T-helper 9 cell (primary cell): ENCODE measurements at regions not wholly inside any gene's neighbourhood (a gene's known extent, or its start where the extent isn't known, plus 50 kb on each side); places are given as distances from the start of the nearest gene placed in this dataset.

ENCODE experiments used
- DNase-seq: peaks from one replicate; pipeline ENCODE4 v3.0.0-alpha.2; 2020

DNA sequence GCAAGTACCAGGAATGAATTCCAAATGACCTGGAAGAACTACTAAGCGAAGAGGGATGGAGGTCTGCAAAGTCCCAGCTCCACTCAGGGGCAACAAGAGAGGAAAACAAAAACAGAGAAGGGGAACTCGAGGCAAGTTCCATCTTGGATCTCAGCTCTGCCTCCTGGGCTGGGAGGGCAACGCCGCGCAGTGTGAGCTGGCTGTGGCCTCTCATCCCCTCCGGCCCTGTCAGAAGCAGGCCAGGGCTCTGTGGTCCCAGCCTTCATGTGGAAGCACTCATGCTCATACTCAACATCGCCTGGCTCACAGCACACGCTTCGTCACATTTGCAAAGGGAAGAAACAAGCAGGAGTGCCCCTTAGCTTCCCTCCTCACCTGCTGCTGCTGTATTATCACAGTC, 627.9 kb upstream of the MGMT start:
- DNase-seq = no peak

DNA sequence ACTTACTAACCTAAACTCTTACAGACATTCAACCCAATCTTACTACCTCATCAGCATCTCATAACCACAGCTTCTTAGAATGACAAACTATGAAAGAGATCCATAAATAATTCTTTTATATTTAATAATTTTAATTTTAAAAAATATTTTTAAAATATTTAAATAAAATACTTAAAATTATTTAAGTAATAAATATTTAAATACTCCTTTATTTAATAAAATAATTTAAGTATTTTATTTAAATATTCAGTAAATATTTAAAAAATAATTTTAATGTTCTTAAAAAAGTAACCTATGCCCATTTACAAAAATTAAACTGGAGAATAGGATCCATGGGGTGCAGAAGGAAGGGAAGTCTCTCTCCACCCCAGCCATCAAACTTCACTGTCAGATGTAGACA, 627.3 kb upstream of the MGMT start:
- DNase-seq = no peak

DNA sequence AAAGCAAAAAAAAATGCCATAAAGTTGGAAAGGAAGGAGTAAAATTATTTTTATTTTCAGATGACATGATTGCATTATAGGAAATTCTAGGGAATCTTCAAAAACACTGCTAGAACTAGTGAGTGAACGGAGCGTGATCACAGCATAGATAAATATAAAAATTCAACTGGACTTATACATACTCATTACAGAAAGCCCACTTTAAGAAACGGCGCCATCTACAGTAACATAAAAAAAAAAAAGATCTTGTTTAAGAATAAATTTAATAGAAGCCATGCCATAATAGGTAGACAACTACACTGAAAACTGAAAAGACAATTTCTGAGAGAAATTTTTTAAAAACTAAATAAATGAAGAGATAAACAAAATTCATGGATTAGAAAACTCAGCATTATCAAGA, 623.1 kb upstream of the MGMT start:
- no peak for DNase-seq

DNA sequence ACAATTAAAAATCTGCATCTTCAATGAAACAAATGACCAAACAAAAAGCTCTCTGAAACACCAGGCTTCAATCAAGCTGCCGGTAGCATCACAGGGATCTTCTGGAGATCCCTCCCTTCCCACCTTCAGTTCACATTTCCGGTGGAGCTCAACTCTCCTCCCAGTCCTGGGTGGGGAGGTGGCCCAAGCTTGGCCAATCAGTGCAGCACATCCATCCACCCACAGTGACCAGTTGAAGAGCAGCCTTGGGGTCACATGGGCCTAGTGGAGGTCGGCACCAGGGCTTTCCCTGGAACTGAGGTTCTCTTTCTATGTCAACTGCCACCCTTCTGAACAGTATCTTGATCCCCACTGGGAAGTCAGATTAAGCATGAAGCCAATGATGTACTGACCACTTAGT, 620.1 kb upstream of the MGMT start:
- DNase-seq = no peak

DNA sequence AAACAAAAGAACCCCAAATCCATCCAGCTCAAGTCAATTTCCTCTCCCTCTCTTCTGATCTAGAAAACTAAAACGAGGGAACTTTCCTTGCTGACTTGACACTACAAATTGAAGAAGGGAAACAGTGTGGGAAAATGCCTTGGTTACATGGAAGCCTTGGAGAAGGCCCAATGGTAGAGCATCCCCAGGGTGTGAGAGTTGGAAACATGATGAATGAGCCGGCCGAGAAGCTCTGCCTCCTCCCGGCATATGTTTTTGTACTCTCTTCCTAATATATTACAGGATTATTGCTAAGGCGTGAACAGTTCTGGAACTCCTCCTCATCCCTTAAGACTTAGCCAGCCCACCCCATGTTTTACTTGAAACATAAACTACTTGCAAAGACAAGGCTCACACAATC, 618.2 kb upstream of the MGMT start:
- DNase-seq = no peak

DNA sequence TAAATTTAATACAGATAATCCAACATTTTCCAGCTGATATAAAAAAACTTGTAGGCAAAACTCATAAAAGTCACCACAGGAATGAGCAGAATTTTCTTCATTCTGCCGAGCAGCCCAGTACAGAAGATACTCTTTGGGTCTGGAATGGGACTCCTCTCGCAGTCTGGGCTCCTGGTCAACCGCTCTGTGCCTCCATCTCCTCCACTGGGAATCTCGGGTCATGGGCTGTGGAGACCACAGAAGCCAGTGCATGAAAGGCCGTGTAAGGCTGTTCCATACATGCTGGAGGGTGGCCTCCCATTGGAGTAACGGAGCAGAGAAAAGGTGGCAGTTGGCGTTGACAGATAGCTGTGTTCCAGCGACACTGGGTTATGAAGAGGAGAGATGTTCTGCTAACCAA, 616.4 kb upstream of the MGMT start:
- DNase-seq = no peak

DNA sequence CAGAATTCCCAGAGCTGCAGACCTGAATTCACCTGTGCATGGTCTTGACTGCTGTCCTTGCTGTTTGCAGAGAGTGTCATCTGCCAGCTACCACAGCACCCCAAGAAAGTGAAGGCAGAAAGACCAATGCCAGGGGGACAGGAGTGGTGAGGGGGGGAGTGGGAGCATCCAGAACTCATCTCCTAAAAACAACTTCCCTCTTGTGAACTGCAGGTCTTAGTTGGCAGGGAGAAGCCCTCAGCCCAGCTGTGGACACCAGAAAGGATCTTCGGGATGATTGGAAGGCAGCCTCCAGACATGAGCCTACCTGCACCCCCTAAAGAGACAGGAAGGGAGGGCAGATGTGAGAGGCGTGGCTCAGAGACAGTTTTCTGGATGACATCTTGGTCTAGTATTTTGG, 615.8 kb upstream of the MGMT start:
- DNase-seq = no peak

DNA sequence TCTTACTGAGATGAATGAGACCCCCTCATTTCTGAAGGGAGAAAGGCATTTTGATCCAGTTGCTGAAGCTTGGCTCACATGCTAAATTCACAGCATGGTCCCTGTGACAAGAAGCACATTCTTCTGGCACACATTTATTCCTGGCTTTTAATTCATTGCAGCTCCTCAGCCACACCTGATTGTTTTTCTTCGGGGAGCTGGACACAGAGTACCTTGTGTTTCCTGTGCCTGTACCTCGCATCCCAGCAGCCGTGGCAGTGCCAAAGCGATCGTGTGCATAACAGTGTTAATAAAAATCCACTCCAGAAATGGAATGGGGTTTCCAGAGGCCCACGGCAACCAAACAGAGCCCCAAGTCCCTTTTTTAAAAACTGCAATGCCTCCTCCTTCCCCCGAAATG, 615.3 kb upstream of the MGMT start:
- no peak for DNase-seq

DNA sequence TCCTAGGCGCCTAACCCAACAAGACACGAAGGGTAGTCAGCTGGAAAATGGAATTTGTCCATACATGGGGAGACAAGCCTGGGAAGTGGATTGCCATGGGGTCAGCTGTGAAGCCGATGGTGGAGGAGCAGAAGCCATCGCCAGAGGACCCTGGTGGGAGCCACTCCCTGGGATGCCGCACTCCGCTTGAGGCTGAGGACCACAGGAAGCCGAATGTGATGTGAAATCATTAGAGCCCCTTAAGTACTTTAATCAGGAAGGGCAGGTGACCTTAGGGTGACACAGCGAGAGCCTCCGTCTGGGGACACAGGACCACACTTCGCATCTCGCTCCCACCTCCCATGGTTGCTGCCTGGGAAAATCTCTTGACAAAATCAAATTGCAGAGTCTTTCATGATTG, 614.6 kb upstream of the MGMT start:
- no peak for DNase-seq

DNA sequence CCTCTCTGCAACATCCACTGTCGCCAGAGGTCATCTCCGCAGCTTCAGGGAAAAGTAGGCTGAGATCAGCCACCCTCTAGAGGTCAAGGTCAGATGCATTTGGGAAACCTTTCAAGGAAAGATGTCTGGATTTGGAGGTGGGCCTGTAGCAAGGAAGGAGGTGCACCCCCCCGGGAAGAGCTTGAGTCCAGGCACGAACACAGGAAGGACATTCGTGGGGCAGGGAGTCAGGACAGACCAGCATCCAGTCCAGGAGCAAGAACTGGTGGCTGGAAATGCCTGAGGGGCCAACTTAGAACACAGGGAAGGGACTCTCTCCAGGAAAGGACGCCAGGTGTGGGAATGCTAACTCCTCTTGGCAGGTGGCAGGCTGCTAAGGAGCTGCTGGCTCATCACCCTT, 614.1 kb upstream of the MGMT start:
- DNase-seq = no peak

DNA sequence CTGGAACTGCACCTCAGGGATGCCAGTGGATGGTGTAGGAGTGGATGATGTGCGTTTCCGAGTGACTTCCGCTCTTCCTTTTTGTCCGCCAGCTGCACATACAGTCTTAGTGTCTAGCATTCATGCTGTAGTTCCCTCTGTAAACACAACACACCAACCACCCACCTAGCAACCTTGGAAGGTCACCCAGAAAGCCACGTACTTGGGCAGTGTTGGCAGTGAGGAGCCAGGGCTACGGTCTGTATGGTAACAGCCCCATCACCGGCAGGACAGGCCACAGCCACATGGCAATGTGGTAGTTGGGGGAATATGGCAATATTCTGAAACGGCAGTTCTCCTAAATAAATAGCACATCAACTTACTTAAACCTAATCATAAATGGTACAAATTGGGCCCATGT, 613.5 kb upstream of the MGMT start:
- no peak for DNase-seq

DNA sequence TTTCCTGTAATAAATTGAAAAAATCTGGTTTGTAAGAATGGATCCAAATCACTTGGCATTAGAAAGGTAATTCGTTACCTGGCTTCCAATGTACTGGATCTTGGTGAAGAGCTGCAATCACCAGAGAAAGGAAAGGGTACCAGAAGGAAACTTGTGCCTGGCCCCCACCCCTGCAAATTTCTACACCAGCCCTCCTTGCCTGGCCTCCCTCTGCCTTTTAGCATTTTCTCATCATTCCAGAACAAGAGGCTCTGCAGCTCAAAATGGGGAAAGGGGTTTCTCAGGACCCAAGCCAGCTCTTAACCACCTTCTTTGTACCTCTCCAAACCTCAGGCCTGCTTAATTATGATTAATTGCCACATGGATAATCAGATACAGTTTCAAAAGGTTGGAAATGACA, 612.8 kb upstream of the MGMT start:
- no peak for DNase-seq

DNA sequence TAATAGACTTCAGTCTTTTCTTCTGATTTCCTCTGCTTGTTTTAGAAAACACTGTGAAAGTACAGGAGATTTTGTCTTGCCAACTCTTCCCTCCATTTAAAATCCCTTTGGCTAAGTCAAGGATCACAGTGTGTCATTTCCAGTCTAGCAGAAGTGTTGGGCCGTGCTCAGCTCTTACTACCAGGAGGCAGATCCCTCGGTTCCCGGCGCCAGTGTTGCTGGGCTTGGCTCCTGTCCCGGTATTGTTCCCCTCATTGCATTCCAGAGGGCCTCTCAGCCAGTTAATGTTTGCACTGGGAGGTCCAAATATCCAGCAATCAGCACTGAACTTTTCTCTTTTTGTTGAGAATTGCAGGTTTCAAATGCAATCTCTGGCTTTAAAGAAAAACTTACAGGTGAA, 612.1 kb upstream of the MGMT start:
- DNase-seq = no peak

DNA sequence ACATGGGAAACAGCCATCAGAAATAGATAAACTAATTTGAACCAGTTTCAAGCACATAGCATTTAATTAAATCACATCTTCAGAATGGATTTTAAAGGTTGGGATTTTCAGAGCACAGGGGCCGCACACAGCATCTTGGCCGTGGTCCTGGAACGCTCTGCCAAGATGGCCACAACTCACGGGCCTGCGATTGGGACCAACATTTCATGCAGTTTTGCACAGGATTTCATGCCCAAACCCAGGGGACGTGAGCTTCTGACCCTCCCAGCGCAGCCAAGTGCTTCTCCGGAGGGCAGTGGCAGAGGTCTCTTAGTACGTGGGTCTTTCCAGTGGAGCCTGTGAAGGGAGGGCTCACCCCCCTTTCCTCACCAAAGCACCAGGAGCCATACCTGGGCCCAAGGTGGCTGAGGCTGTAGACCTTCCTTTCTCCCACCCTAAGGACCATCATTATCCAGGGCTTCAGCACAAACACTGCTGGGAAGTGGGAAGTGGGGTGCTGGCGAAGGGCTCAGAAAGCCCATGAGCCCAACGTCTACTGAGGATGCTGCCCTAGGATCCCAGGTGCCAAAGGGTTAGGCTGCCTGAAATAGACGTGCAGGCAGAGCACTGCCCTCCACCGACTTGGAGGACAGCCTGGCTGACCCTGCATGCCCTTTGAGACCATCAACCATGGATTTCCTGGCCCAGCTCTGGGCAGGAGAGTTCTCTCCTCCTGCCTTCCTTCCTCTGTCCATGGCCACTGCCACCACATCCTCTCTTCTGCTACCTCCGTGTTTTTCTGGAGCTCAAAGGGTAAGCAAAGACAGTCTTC, 611.2 kb upstream of the MGMT start:
- no peak for DNase-seq

DNA sequence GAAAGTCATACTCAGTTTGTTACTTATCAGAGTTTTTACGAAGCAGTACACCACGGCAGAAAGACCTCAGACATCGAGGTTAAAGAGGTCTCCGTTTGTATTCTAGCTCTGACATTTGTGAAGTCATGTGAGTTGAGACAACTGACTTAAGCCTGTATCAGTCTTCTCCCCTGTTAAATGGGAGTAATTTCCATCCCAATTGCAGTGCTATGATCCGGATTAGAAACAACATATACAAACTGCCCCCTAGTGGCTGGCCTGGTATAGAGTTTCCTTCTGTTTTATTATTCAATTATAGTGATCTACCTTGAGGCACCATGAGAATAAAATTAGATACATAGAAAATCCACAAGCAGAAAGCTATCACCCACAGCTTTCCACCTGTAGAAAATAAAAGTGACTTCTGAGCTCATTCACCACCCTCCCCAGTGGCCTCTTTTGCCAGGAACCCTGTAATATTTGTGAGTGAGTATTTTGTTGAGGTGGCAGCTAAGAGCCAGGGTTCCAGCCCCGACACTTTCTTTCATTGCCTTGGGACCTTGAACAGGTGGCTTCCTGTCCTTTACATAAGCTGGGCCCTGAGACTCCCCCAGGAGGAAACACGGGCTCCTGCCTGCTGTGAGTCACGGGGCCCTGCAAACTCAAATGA, 607.2 kb upstream of the MGMT start:
- DNase-seq = no peak

DNA sequence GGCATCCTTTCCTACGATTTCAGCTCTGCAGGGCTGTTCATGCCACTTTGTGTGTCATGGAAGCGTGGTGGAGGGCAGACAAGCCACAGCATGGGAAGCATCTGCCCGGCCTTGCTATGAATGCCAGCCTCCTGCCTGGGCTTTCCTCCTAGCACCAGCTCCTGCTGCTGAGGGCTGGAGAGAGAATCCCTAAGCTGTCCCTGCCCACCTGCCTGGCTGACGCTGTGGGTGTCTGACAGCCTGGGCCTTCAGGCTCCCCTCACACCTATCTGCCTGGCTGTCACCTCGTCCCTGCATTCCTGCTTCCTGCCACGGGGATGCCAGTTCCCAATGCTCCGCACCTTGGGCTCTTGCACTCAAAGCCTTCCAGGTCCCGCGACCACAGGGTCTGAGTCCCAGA, 606.5 kb upstream of the MGMT start:
- no peak for DNase-seq

DNA sequence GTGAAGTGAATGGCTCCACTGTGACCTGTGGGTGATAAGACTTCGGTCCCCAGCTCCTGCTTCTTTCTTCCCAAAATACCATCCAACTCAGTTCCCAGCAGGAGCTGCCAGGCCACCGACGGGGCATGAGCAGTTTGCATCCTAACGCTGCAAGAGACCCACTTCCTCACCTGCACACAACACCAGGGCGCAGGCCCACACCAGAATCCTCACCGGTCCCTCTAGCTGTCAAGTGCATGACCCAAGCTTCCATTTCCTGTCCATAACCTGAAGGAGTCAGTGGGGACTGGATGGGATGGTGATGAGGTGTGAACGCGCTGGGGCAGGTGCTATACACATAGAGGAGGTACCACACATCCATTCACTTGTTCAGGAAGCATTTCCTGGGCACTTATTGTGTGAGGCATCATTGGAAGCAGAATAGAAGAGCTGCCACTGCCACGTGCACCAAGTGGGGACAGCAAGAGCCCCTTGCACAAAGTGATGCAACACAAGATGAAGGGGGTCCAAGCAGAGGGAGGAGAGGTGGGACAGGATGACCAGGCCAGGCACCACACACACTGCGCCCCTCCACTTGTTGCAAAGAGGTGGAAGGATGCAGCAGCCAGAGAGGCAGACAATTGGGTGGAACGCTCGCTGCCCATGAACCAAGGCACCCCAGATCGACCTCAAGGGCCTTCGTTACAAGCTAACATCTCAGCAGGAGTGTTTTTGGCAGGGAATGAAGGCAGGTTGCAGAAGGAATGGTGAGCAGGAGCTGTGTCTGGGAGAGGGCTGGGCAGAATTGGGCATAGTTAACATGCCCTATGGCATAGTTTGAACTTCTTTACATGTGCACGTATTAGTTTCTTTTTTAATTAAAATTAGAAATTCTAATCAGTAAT, 605.8 kb upstream of the MGMT start:
- DNase-seq = no peak

DNA sequence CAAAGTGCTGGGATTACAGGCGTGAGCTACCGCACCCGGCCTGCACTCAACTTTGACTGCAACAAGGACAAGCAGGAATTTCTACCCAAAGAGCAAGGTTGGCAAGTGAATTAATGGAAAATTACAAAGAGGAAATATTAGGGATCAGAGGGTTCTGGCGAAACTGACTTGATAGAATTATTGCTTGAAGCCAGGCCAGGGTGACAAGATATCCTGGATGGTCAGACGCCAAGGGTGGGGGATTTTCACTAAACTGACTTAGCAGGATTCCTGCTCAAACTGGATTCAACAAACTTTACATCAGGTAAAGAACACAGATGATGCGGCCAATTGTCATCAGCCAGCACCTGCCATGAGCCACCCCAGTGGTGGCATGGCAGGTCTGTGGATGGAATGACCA, 603.6 kb upstream of the MGMT start:
- no peak for DNase-seq

DNA sequence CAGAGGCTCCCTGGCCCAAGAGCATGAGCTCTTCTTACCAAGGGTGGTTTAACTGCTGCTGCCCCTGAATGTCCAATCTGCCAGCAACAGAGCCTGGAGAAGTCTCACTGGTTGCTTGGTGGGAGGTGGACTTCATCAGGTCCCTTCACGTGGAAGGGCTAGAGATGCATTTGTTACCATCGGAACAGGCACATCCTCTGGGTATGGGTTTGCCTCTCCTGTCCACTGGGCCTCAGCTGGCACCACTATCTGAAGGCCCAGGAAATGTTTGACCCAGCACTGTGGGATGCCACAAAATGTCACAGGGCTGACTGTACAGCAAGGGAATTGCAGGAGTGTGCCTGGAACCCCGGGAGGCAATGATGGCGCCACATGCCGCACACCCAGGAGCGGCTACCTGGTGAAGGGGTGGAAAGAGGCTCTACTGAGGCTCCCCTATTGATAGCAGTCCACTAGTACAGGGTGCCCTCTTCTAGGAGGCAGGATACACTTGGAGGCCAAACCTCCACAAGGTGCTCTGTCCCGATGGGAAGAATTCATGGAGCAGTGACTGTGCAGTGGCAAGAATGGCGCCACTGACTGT, 603.1 kb upstream of the MGMT start:
- no peak for DNase-seq

DNA sequence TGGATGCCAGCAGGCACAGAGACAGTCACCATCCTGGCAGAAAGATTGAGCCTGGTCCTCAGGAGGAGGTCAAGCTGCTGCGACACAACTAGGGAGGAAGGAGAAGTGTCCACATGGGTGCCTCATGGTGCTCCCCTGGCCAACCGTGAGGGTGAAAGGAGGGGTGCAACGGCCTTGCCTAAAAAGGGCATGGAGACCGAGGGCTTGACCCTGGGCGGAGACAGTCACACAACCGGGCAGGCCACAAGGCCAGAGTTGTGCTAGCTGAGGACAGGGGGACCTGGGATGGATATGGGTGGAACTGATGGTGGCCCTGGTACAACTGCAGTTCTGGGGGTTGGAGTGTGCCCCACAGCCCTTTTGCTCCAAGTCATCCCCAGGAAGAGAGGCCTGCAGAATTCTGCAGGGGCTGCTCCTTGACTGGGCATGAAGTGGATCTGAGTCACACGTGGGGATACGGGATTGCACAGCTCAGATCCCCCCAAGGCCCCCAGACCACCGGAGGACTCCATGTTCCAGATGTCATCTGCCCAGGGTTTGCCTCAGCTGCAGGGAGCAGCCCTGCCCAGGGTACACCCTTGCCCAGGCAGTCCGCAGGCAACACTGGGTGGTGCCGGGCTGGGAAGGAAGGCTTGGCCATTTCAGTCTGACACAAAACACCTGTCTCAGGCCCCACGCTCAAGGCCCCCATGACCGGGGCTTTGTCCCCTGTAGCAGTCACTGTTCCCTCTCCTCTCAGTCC, 602.3 kb upstream of the MGMT start:
- no peak for DNase-seq

DNA sequence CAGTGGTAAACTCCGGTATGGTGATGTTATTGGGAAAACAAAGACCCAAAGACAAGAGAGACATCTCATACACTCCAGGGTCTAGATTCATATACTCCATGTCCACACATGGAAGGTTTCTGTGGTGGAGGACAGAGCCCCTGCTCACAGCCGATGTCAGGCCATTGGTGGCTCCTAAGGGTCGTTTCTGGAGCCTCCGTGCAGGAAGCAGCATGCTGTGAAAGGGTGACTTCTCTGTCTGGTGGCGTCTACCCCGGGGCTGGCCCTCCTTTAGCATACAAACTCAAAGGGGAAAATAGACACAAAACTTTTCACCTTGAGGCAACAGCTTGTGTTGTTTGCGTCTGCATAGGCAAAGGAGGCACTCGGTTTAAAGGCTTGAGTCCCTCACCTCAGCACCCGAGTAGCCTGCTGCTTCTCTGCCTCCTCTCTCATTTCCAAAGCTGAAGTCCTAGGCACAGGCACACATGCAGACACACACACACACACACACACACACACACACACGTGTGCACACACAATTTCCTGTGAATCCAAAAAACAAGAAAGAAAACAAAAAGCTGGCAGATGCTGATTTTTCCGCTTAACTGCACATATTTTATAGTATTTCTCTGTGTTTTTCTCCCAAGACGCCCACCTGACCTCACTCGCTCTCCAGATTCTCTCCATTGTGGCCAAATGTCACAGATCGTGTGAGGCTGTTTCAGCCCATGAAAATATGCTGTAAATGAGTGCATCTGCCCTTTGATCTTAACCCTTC, 601.4 kb upstream of the MGMT start:
- no peak for DNase-seq

DNA sequence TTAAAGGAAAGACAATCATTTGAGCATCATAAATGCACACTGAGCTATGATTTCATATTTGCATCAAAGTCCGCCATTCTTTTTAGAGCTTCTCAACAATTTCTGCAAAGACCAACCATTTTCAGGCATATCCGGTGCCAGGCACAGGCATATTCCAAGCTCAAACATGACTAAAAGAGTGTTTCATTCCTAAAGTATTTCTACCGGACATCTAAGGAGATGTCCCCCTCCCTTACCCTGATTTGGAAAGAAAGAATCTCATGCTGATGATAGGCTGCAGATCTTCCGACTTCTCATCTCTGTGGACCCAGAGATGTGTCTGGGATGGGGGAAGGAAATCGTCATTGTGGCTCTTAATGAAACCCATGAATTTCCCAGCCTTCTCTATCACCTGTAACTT, 600.5 kb upstream of the MGMT start:
- DNase-seq = no peak
